ENCODE measurements at regions not wholly inside any gene's neighbourhood (a gene's known extent, or its start where the extent isn't known, plus 50 kb on each side); places are given as distances from the start of the nearest gene placed in this dataset.
"Not testable (repeated sequence)": the region's sequence is repeated elsewhere in the genome, so short reads cannot be mapped to it uniquely, and the experiment has no call there.

DNA sequence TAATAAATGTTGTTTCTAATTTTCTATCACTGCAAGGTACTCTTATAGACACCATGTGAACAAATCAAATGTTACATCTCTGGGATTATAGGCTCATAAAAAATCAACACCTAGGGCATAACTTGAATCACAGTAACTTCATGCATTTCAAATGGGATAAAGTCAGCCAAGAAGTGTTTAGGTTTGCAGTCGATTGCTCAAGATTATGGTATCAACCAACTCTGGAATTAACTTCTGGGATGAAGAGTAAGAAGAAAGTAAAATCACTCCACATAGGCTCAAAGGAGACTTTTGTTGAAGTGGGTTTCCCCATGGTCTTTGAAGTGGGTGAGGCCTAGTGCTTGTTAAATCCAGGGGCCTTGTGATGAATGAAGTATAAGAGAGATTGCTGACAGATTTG lies 939.7 kb downstream of the LTN1 start:
- not testable (repeated sequence) for H3K9me3 ChIP-seq (ENCODE audit: control insufficient read depth, low read length, poor library complexity, severe bottlenecking); H3K27ac Mint-ChIP-seq; ATAC-seq; DNase-seq; H3K4me3 Mint-ChIP-seq; H3K4me1 Mint-ChIP-seq; H3K27me3 Mint-ChIP-seq; H3K36me3 Mint-ChIP-seq (ENCODE audit: low read depth)

DNA sequence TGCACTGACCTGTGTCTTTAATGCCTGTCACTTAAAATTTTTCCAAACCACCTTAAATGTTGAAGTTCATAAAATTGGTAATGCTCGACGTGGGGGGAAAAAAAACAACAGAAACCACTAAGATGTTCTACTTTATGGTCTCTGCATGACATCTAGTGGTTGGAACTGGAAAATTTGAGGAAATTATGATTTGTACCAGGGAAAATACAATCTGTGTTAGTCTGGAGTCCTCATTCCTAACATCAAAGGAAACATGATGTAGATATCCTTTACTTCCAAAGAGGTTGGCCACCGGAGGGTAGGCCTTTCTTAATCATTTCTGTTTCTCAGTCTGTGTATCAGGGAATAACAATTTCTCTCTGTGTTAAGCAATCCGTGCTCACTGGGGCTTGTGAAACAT lies 941.0 kb downstream of the LTN1 start:
- not testable (repeated sequence) for H3K27me3 Mint-ChIP-seq; H3K4me3 Mint-ChIP-seq; H3K4me1 Mint-ChIP-seq; H3K36me3 Mint-ChIP-seq (ENCODE audit: low read depth); ATAC-seq; H3K9me3 ChIP-seq (ENCODE audit: control insufficient read depth, low read length, poor library complexity, severe bottlenecking); DNase-seq; H3K27ac Mint-ChIP-seq

DNA sequence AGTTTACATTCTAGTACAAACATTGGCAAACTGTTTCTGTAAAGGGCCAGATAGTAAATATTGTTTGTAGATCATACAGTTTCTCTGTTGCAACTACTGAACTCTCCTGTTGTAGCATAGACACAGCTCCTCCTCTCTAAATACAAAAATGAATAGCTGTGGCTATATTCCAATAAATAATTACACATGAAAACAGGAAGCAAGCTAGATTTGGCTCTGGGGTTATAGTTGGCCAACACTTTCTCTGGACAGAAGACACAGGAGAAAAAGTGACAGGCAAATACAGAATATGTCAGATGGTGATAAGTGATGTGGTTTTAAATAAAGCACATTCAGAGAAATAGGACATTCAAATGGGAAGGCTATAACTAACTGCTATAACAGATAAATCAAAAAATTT lies 957.0 kb downstream of the LTN1 start:
- not testable (repeated sequence) for ATAC-seq, H3K4me3 Mint-ChIP-seq

DNA sequence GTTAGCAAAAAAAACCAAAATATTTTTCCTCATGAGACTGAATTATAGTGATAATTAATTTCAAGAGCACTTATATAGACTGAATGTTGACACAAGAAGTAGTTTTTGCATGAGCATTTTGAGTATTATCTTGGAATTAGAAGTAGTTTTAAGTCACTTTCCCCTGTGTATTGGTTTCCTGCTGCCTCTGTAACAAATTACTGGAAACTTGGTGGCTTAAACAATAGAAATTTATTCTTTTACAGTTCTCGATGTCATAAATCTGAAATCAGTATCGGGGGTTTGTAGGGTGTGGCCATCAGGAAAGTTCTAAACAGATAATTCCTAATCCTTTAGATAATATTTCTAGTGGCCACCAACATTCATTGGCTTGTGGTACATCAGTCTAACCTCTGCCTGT lies 957.8 kb downstream of the LTN1 start:
- not testable (repeated sequence) for H3K36me3 Mint-ChIP-seq (ENCODE audit: low read depth); ATAC-seq; H3K4me1 Mint-ChIP-seq; H3K27me3 Mint-ChIP-seq; H3K9me3 ChIP-seq (ENCODE audit: control insufficient read depth, low read length, poor library complexity, severe bottlenecking); DNase-seq; H3K27ac Mint-ChIP-seq; H3K4me3 Mint-ChIP-seq

More for the DNA sequence above, 957.0 kb downstream of the LTN1 start:
- not testable (repeated sequence) for H3K4me1 Mint-ChIP-seq; H3K27ac Mint-ChIP-seq; H3K36me3 Mint-ChIP-seq (ENCODE audit: low read depth); DNase-seq; H3K9me3 ChIP-seq (ENCODE audit: control insufficient read depth, low read length, poor library complexity, severe bottlenecking); H3K27me3 Mint-ChIP-seq

DNA sequence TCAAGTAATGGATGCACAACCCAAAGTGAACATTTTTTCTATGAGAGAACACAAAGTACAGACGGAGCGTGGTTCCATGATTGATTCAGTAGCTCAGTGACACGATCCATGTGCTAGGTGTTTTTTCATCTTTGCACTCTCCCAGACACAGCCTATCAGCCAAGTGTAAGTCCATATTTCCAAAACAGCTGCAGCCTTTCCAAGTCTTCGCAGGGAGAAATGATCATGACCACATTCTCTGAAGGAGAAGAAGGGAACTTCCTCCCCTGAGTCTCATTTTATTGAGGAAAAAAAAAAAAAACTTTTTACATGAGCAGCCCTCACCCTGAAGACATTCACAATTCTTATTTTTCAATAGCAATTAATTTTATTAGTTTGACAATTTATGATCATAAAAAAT lies 958.3 kb downstream of the LTN1 start:
- not testable (repeated sequence) for H3K9me3 ChIP-seq (ENCODE audit: control insufficient read depth, low read length, poor library complexity, severe bottlenecking); H3K27me3 Mint-ChIP-seq; ATAC-seq; H3K4me1 Mint-ChIP-seq; H3K36me3 Mint-ChIP-seq (ENCODE audit: low read depth); H3K4me3 Mint-ChIP-seq; H3K27ac Mint-ChIP-seq; DNase-seq

DNA sequence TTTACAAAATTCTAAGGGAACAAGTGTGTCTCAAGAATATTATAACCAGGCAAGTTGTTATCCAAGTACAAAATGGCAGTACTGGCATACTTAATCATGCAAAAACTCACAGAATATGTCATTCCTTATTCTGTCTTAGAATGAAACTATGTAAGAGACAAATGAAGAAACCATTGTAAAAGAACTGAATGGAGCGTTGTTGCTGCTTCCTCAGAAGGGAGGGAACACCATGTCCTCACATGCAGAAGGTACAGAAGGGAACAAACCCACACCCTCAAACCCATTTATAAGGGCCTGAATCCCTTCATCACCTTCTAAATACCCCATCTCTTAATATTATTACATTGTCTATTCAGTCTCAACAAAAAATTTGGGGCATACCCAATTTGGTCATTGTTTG lies 960.0 kb downstream of the LTN1 start:
- H3K27ac Mint-ChIP-seq; DNase-seq; H3K4me3 Mint-ChIP-seq; H3K4me1 Mint-ChIP-seq; H3K27me3 Mint-ChIP-seq; H3K36me3 Mint-ChIP-seq (ENCODE audit: low read depth); H3K9me3 ChIP-seq (ENCODE audit: control insufficient read depth, low read length, poor library complexity, severe bottlenecking); ATAC-seq: not testable (repeated sequence)

DNA sequence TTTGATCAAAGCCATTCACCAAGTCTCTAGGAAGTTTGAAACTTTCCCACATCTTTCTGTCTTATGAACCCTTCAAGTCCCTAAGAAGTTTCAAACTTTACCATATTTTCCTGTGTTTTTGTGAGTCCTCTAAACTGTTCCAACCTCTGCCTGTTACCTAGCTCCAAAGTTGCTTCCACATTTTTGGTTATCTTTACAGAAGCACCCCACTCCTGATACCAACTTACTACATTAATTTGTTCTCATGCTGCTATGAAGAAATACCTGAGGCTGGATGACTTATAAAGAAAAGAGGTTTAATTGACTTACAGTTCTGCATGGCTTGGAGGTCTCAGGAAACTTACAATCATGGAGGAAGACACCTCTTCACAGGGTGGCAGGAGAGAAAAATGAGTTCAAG lies 961.6 kb downstream of the LTN1 start:
- not testable (repeated sequence) for H3K36me3 Mint-ChIP-seq (ENCODE audit: low read depth); DNase-seq; H3K4me3 Mint-ChIP-seq; H3K27me3 Mint-ChIP-seq; H3K4me1 Mint-ChIP-seq; H3K9me3 ChIP-seq (ENCODE audit: control insufficient read depth, low read length, poor library complexity, severe bottlenecking); H3K27ac Mint-ChIP-seq; ATAC-seq

DNA sequence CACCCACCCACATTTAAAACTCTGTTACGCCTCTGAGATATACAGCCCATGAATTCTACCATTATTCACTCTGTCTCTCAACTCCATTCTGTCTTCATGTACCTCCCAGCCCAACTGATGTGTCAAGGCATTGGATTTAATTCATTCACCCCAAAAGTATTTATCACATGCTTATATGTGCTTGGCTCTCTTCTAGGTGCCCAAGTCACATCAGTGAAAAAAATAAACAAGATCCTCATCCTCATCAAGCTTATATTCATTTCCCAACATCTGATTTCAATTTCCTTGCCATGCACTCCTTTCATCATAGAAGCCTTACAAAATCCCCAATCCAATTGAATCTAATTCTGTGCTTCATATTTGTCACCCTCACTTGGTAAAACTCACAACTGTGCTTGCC lies 967.6 kb downstream of the LTN1 start:
- Mint-ChIP-seq H3K4me1 (no peaks in the 10 kb centered on the region), H3K27ac (no peak overlapping the region), H3K36me3 (ENCODE audit: low read depth) (no peaks in the 10 kb centered on the region), H3K4me3 (no peak overlapping the region), H3K27me3 (no peaks in the 10 kb centered on the region)
- ATAC-seq (no peak), DNase-seq (no peak)
- H3K9me3 ChIP-seq (ENCODE audit: control insufficient read depth, low read length, poor library complexity, severe bottlenecking), result no peaks in the 10 kb centered on the region

DNA sequence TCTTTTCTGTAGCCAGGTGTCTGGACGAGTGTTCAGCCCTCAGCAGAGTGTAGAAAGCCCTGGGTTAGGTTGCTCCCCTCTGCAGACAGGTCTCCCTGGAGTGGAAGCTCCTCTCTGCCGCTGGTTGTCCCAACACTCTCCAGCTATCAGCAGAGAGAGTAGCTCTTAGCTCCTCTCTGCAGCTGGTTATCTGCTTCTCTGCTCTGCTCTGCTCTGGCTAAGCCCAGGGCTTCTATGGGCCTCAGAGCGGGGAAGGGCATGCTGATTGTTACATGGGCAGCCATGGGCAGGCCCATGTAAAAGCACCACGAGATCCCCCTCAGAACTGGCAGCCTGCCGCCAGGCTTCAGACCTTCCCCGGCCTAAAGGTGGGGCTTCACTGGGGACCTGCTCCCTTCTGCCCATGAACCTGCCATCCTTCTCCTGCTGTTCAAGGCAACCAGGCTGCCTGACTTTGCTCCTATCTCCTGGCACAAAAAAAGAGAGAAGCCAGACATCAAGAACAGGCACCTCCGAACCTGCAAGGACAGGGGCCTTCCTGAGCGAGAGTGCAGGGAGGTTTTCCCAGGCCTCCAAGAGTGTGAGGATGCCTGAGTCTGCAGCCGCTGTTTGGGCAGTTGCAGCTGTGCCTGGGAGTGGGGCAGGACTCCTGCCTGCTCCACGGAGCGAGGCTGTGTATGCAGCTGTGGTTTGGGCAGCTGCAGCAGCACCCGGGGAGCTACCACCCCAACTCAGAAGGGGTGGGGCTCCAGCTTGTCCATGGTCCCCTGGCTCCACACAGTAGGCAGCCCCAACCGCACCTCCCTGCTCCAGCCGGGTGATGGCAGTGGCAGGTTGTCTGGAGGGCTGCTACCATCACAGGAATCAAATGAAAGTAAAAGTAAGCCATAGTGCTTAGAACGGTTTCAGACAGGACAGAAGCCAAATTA lies 973.7 kb downstream of the LTN1 start:
- no peaks in the 10 kb centered on the region for H3K4me1 Mint-ChIP-seq
- H3K9me3 ChIP-seq (ENCODE audit: control insufficient read depth, low read length, poor library complexity, severe bottlenecking), result no peaks in the 10 kb centered on the region
- ATAC-seq, result peak; percentile 92
- H3K27ac Mint-ChIP-seq, result no peak overlapping the region
- no peaks in the 10 kb centered on the region for H3K36me3 Mint-ChIP-seq (ENCODE audit: low read depth)
- DNase-seq, result peak in 1 of 3 donors; percentile 9
- H3K4me3 Mint-ChIP-seq, result peak overlapping the region; percentile 8
- H3K27me3 Mint-ChIP-seq, result no peaks in the 10 kb centered on the region

DNA sequence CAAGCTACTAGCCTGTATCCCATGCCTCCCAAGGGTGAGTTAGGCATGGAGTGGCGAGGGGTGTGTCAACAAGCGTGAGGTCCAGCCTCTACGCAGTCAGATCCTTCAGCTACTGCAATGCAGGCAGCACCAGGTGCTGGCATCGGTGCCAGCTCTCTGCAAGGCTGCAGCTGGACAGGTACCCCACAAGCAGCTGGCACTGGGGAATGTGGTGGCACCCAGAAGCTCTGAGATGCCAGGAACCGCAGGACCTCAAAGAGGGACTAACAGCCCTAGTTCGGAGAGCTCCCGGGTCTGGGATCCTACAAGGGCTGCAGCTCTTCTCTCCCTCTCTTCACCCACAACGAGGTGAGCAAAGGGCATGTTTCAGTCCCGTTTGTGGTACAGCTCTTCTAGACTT lies 974.5 kb downstream of the LTN1 start:
- no peaks in the 10 kb centered on the region for H3K9me3 ChIP-seq (ENCODE audit: control insufficient read depth, low read length, poor library complexity, severe bottlenecking)
- no peak overlapping the region for H3K4me3 Mint-ChIP-seq
- H3K4me1 Mint-ChIP-seq, result no peaks in the 10 kb centered on the region
- ATAC-seq (no peak), DNase-seq (no peak)
- no peaks in the 10 kb centered on the region for H3K27me3 Mint-ChIP-seq
- H3K36me3 Mint-ChIP-seq (ENCODE audit: low read depth), result no peaks in the 10 kb centered on the region
- no peak overlapping the region for H3K27ac Mint-ChIP-seq

DNA sequence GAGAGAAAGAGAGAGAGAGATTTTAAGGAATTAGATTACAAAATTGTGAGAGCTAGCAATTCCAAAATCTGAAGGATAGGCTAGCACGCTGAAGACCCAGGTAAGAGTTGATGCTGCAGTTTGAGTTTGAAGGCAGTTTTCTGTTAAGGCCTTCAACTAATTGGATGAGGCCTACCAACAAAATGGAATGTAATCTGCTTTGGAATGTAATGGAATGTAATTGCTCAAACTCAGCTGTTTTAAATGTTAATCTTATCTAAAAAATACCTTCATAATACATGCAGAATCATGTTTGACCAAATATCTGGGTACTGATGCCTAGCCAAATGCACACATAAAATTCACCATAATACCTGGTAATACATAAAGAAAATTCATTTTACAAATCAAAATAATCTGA lies 976.1 kb downstream of the LTN1 start:
- ATAC-seq (no peak), DNase-seq (no peak)
- Mint-ChIP-seq H3K4me1 (no peaks in the 10 kb centered on the region), H3K36me3 (ENCODE audit: low read depth) (no peaks in the 10 kb centered on the region), H3K27ac (no peak overlapping the region), H3K4me3 (no peak overlapping the region), H3K27me3 (no peaks in the 10 kb centered on the region)
- H3K9me3 ChIP-seq (ENCODE audit: control insufficient read depth, low read length, poor library complexity, severe bottlenecking), result no peaks in the 10 kb centered on the region

DNA sequence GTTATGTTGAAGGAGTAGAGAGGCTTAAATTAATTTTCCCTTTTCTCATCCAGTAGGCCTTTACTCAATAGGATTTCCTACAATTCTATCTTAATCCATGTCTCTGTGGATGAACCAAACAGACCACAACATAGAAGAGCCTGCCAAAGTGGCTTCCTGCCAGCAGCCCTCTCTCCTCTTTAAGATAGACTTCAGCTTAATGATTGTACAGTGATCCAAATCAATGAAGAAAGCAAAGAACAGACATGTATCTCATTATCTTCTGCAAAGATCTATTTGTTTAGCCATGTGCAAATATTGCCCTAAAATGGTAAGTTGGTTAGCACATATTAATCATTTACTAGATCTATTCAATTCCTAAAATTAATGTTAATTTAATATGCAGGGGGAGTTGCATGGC lies 979.6 kb downstream of the LTN1 start:
- ATAC-seq, result not testable (repeated sequence)

DNA sequence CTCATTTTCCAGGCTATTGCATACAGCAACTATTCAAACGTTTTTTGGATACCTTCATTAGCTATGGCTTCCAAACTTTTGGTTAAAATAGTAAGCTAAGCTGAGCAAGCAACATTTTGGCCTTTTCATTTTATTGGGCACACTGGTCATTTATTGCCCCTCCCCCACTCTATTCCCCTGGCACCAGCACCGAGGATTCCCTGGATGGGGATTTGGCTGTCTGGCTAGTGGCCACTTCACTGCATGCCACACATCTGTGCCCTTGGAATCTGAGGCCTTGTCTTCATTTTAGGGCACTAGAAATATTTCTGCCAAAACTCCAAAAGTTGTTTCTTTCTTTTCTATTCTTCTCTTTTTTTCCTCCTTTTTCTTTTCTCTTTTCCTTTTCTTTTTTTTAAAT lies 980.7 kb downstream of the LTN1 start:
- not testable (repeated sequence) for H3K4me1 Mint-ChIP-seq; DNase-seq; H3K36me3 Mint-ChIP-seq (ENCODE audit: low read depth); H3K4me3 Mint-ChIP-seq; H3K9me3 ChIP-seq (ENCODE audit: control insufficient read depth, low read length, poor library complexity, severe bottlenecking); ATAC-seq; H3K27me3 Mint-ChIP-seq
- H3K27ac Mint-ChIP-seq, result peak overlapping the region; percentile 12

More for the DNA sequence above, 979.6 kb downstream of the LTN1 start:
- H3K9me3 ChIP-seq (ENCODE audit: control insufficient read depth, low read length, poor library complexity, severe bottlenecking); H3K4me1 Mint-ChIP-seq; H3K36me3 Mint-ChIP-seq (ENCODE audit: low read depth); DNase-seq; H3K4me3 Mint-ChIP-seq; H3K27me3 Mint-ChIP-seq; H3K27ac Mint-ChIP-seq: not testable (repeated sequence)

DNA sequence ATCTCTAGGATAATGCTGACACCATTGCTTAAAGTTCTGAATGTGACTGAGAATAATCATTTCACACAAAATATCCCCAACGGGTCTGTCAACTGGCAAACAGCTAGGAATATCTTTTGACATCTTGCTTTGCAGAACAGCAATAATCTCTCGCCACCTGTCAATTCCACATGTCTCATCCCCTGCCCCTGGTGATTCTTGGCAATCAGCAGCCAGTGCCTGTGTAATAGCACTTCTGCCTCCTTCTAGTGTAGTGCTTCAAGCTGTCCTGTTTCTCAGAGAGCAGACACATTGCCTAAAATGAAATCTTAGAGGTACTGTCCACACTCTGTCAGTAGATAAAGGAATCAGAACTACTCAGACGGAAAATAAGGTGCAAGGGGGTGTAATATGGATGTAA lies 984.4 kb downstream of the LTN1 start:
- DNase-seq; H3K27me3 Mint-ChIP-seq; H3K4me3 Mint-ChIP-seq; H3K27ac Mint-ChIP-seq; H3K36me3 Mint-ChIP-seq (ENCODE audit: low read depth); H3K4me1 Mint-ChIP-seq; ATAC-seq; H3K9me3 ChIP-seq (ENCODE audit: control insufficient read depth, low read length, poor library complexity, severe bottlenecking): not testable (repeated sequence)
